Astrocyte of the spinal cord (primary cell): ENCODE measurements at regions not wholly inside any gene's neighbourhood (a gene's known extent, or its start where the extent isn't known, plus 50 kb on each side); places are given as distances from the start of the nearest gene placed in this dataset.

Experiments used
- DNase-seq: peaks from one replicate; pipeline ENCODE4 v3.0.0; 2011; ENCODE audit warnings: low read depth, low spot score
- H3K4me3 ChIP-seq: 2 replicates; pipeline ENCODE4 v1.5.1; 2011; ENCODE audit warnings: low read depth, mild to moderate bottlenecking, low read length, moderate library complexity
- CTCF ChIP-seq: IDR thresholded peaks from 2 replicates; pipeline ENCODE4 v1.5.1; 2012; ENCODE audit warnings: low read depth, mild to moderate bottlenecking, low read length, inconsistent platforms
- in situ Hi-C: cut with HindIII; loops from 2 replicates; pipeline ENCODE4 v1.10.0; 2017; ENCODE audit warnings: low sequenced_read_pairs

GRCh38 chr16:35414139-35414538 is 1954.7 kb downstream of the TP53TG3F start:
- in situ Hi-C loops, result no loop called here
- H3K4me3 ChIP-seq, result no peak overlapping the region
- no peak for DNase-seq
- TF ChIP-seq CTCF, result no peak

DNA sequence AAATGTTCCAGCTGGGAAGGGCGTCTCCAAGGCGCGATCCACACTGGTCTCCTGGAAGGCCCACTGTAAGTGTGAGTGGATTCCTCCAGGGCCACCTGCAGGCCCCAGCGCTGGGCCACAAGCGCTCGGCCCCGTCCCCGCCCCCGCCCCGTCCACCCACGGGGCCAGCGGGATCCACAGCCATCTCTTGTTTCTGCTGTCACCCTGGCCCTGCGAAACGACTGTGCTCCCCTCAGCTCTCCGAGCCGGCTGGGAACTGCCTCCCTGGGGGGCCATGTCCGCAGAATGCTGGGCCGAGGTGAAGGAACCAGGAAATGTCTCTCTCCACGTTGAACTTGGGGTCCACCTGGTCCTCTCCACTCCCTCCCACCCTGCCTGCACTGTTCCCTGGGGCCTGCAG is 1955.2 kb downstream of the TP53TG3F start:
- H3K4me3 ChIP-seq, result no peak overlapping the region
- DNase-seq, result no peak
- TF ChIP-seq CTCF, result no peak
- in situ Hi-C loops, result no loop called here

- TF ChIP-seq CTCF, result no peak
- in situ Hi-C loops, result no loop called here
- DNase-seq, result no peak
- H3K4me3 ChIP-seq, result no peak overlapping the region
Observed at GRCh38 chr16:35425270-35425669, 1965.9 kb downstream of the TP53TG3F start.

DNA sequence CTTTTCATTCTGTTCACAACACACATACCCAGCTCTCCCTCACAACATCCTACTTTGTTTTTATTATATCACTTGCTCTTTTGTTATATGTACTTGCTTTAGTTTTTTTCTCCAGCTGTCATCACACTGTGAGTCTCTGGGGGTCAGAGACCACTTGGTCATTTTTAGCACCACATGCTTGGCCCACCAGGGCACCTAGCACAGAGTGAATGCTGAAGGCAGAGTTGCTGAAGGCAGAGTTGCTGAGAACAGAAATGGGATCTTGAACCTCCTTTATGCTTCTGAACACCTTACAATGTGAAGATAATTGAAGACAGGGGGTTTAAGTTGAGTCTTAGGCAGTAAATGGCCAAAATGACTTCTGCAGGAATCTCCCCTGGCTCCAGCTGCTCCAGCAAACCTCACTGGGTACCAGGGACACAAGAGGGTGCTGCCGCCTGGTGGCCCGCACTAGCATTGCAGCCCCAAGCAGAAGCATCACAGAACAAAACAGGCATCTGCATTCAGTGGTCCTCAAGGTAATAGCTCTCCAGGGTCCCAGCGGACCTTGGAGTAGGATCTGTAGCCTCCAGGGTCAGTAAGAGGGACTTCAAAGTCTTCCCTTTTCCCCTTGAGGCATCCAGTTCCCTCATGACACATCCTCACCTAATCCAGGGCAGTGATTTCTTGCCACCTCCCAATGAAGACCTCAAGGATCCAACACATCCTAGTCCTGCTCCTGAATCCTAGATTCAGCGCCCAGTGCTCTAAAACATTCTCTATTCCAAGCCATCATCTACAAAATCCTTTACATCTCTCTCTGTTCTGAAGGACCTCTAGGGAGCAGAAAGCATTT is 1972.6 kb downstream of the TP53TG3F start:
- TF ChIP-seq CTCF, result peak; percentile 42
- DNase-seq, result no peak

DNA sequence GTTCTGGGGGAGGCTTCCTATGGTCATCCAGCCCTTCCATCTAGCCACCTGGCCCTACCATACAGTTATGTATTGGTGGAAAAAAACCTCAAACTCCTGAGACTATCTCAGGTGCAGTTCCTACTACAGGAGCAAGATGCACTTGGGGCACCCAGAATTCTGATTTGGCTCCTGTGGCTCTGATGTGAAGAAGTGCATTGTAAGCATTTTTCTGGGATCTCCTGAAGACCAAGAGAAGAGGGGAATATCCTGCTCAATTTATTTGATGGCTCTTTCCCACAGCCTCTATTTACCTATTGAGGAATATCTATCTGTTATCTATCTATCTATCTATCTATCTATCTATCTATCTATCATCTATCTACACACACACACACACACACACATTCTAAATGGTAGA is 1981.5 kb downstream of the TP53TG3F start:
- TF ChIP-seq CTCF, result no peak
- no peak overlapping the region for H3K4me3 ChIP-seq
- DNase-seq, result no peak
- in situ Hi-C loops, result no loop called here

More for the DNA sequence above, 1972.6 kb downstream of the TP53TG3F start:
- in situ Hi-C loops, result no loop called here
- no peak overlapping the region for H3K4me3 ChIP-seq

DNA sequence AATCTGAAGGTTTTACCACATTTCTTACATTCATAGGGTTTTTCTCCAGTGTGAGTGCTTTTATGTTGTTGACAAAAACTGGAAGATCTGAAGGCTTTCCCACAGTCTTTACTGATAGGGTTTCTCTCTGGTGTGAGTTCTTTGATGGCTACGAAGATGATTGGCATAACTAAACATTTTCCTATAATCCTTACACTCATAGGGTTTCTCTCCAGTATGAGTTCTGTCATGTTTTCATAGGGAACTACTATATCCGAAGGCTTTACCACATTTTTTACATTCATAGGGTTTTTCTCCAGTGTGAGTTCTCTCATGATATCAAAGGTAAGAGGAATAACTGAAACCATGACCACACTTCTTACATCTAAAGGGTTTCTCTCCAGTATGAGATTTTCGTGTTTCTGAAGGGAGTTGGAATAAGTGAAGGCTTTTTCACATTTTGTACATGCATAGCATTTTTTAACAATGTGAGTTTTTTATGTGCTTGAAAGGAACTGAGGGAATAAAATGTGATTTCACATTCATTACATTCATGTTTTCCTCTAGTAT is 1987.7 kb downstream of the TP53TG3F start:
- no peak overlapping the region for H3K4me3 ChIP-seq
- TF ChIP-seq CTCF, result no peak
- in situ Hi-C loops, result no loop called here
- no peak for DNase-seq
